HepG2 (cell line): ENCODE measurements at regions not wholly inside any gene's neighbourhood (a gene's known extent, or its start where the extent isn't known, plus 50 kb on each side); places are given as distances from the start of the nearest gene placed in this dataset.

Source experiments
- NFYB ChIP-seq: sonication (generic); formaldehyde crosslinking; IDR thresholded peaks from 2 replicates; pipeline ENCODE4 v1.4.0; 2020; ENCODE audit warnings: missing genetic modification reagents
- ZNF124 ChIP-seq: sonication (generic); formaldehyde crosslinking; IDR thresholded peaks from 2 replicates; pipeline ENCODE4 v1.4.0; 2020; ENCODE audit warnings: missing genetic modification reagents
- TF ChIP-seq, protein P1 (sequence below): sonication (generic); formaldehyde crosslinking; IDR thresholded peaks from 2 replicates; pipeline ENCODE4 v1.4.0; 2020; ENCODE audit warnings: missing genetic modification reagents
- TF ChIP-seq, protein P2 (sequence below): sonication (generic); formaldehyde crosslinking; IDR thresholded peaks from 2 replicates; pipeline ENCODE4 v1.5.0; 2020; ENCODE audit warnings: mild to moderate bottlenecking, missing genetic modification reagents, moderate library complexity

DNA sequence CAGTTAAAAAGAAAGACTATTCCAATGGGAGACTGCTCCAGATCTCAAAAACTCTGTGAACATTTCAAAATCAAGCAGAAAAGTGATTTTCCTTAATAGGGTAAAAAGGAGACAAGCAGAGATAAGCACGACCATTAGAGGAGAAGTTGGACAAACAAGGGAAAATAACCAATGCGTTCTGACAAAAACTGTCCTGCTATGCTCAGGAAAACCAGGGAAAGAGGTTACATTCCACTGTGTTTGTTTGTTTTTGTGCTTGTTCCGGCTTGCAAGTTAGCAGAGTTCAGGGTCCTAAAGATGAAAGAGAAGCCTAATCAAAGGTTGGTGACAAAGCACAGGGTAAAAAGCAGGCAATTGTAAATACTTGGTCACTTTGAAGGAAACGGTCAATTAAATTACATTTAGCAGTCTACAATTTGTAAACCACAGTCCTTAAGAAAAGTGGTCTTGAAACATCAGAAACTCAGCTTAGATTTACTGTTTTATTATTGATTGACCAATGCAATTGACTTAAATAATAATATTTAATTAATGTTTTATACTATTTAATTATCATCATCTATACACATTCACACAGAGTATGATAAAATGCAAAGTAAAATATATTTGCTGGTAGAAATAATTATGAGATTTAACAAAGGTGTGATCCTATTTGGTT is 186.2 kb upstream of the CPXCR1 start:
- TF ChIP-seq, protein P1, sequence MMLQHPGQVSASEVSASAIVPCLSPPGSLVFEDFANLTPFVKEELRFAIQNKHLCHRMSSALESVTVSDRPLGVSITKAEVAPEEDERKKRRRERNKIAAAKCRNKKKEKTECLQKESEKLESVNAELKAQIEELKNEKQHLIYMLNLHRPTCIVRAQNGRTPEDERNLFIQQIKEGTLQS (CRISPR knock-in tag) = no peak
- TF ChIP-seq ZNF124 (CRISPR knock-in tag) (no peak; the same call in 1 of the 2 replicates), NFYB (CRISPR knock-in tag) (no peak)
- TF ChIP-seq, protein P2, sequence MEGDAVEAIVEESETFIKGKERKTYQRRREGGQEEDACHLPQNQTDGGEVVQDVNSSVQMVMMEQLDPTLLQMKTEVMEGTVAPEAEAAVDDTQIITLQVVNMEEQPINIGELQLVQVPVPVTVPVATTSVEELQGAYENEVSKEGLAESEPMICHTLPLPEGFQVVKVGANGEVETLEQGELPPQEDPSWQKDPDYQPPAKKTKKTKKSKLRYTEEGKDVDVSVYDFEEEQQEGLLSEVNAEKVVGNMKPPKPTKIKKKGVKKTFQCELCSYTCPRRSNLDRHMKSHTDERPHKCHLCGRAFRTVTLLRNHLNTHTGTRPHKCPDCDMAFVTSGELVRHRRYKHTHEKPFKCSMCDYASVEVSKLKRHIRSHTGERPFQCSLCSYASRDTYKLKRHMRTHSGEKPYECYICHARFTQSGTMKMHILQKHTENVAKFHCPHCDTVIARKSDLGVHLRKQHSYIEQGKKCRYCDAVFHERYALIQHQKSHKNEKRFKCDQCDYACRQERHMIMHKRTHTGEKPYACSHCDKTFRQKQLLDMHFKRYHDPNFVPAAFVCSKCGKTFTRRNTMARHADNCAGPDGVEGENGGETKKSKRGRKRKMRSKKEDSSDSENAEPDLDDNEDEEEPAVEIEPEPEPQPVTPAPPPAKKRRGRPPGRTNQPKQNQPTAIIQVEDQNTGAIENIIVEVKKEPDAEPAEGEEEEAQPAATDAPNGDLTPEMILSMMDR (CRISPR knock-in tag) = no peak
